NCI-H2171 treated with DMSO at 0.1 percent for 48 hours (cell line): ENCODE measurements at regions not wholly inside any gene's neighbourhood (a gene's known extent, or its start where the extent isn't known, plus 50 kb on each side); places are given as distances from the start of the nearest gene placed in this dataset.
A peak's percentile ranks its signal among the peaks of the same experiment; 100 is the strongest.

Experiments
- DNase-seq: peaks from one replicate; lab custom pipeline; 2025; lab: John Stamatoyannopoulos, UW

- no peak for DNase-seq
These were observed 150.6 kb upstream of the RAB12 start for GRCh38 chr18:8458546-8459215.

- no peak for DNase-seq
These were observed 148.5 kb upstream of the RAB12 start for GRCh38 chr18:8460748-8461147.

- DNase-seq: no peak
These were observed 147.7 kb upstream of the RAB12 start for GRCh38 chr18:8461544-8461943.

GRCh38 chr18:8462651-8463185 lies 146.5 kb upstream of the RAB12 start:
- DNase-seq: no peak

GRCh38 chr18:8463791-8464190 lies 145.4 kb upstream of the RAB12 start:
- no peak for DNase-seq

GRCh38 chr18:8468191-8468590 lies 141.0 kb upstream of the RAB12 start:
- peak; percentile 38 for DNase-seq

- DNase-seq: peak; percentile 66
These were observed 140.3 kb upstream of the RAB12 start for GRCh38 chr18:8468921-8469335.

GRCh38 chr18:8469544-8470130 lies 139.6 kb upstream of the RAB12 start:
- no peak for DNase-seq

GRCh38 chr18:8471372-8471771 lies 137.9 kb upstream of the RAB12 start:
- DNase-seq: no peak

- DNase-seq: no peak
These were observed 134.6 kb upstream of the RAB12 start for GRCh38 chr18:8474661-8475060.

- no peak for DNase-seq
These were observed 131.6 kb upstream of the RAB12 start for GRCh38 chr18:8477615-8478014.

- peak; percentile 28 for DNase-seq
These were observed 130.9 kb upstream of the RAB12 start for GRCh38 chr18:8478166-8478967.

- no peak for DNase-seq
These were observed 130.3 kb upstream of the RAB12 start for GRCh38 chr18:8478968-8479370.

- no peak for DNase-seq
These were observed 129.4 kb upstream of the RAB12 start for GRCh38 chr18:8479789-8480188.

- peak; percentile 70 for DNase-seq
These were observed 128.5 kb upstream of the RAB12 start for GRCh38 chr18:8480506-8481328.

GRCh38 chr18:8484951-8485350 lies 124.3 kb upstream of the RAB12 start:
- DNase-seq: no peak

GRCh38 chr18:8489761-8490160 lies 119.5 kb upstream of the RAB12 start:
- no peak for DNase-seq

GRCh38 chr18:8491516-8491915 lies 117.7 kb upstream of the RAB12 start:
- DNase-seq: no peak

GRCh38 chr18:8493141-8493540 lies 116.1 kb upstream of the RAB12 start:
- no peak for DNase-seq

GRCh38 chr18:8496186-8496585 lies 113.1 kb upstream of the RAB12 start:
- no peak for DNase-seq

GRCh38 chr18:8498905-8499304 lies 110.3 kb upstream of the RAB12 start:
- DNase-seq: no peak
